HG03159 (cell line): ENCODE measurements at regions not wholly inside any gene's neighbourhood (a gene's known extent, or its start where the extent isn't known, plus 50 kb on each side); places are given as distances from the start of the nearest gene placed in this dataset.
"Not testable (repeated sequence)": the region's sequence is repeated elsewhere in the genome, so short reads cannot be mapped to it uniquely, and the experiment has no call there.

Experiments
- ATAC-seq: cut with Tn5 transposase; IDR thresholded peaks from one replicate; pipeline ENCODE4 v1.9.1; 2021; ENCODE audit warnings: mild to moderate bottlenecking, moderate library complexity; ENCODE audit not compliant: unreplicated experiment

DNA sequence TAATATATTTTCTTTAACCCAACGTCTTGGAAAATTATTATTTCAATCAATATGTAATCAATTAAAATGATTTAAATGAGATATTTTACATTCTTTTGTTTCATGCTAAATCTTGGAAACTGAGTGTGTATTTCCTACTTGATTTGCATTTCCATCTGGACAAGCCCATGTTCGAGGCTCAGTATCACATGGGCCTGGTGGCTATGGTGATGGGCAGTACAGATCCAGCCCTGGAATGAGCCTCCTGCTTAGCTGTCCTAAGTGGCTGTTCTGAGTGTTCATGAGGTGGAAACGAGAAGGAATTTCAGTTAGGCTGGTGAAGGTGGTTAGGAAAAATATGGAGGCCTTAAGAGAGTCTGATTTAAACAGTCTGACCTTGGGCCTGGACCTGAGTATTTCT is 73.0 kb upstream of the ATXN1 start:
- no peak for ATAC-seq

DNA sequence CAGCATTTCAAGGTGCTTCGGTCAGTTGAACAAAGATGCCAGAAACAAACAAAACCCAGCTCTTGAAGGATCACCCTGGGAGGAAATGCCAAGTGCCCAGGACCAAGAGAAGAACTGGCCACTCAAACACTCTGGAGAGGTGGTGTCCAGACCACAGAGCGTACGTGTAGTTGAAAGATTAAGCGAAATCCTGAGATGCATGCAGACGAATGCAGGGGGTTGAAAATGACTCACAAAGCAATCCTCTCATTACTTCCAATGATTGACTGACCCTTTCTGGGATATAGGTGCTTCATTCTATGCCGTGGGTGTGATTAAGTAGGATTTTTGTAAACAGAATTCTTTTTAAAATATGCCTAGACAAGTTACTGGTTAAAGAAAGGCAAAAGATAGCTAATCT is 71.5 kb upstream of the ATXN1 start:
- no peak for ATAC-seq

DNA sequence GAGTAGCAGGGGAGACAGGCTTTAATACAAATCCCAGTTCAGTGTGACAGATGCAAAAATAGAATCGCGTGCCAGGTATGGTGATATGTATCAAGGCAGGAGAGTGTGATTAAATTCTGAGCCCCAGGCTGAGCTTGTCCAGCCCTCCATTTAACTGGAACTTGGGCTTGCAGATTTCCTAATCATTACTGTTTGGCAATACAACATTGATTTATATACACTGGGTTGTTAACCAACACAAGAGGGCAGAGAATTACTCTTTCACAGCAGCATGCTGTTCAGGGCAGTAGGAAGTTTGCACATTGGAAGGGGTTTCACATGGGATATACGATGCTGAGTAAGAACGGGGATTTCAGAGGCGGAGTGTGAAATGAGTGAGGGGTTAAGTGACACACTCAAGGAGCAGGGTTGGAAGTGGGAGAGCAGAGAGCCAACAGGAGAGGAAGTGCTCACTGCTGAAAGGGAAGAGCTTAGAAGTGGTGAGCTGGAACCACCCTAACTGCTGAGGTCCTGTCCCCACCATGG is 70.8 kb upstream of the ATXN1 start:
- ATAC-seq = no peak

DNA sequence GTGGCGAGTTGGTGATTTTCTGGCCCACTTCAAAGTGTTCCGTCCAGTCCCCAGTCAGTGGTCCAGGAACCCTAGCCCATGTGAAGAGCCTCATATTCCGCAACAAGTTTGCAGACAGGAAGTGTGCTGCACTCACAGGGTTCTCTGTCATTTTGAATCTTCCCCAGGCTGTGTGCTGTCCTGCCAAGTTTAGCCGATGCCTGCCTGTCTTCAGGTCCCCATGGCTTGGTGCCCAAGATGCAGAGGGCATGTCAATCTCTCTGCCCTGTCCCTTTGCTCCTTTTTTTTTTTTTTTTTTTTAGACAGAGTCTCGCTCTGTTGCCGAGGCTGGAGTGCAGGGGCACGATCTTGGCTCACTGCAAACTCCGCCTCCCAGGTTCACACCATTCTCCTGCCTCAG is 69.9 kb upstream of the ATXN1 start:
- ATAC-seq = no peak

DNA sequence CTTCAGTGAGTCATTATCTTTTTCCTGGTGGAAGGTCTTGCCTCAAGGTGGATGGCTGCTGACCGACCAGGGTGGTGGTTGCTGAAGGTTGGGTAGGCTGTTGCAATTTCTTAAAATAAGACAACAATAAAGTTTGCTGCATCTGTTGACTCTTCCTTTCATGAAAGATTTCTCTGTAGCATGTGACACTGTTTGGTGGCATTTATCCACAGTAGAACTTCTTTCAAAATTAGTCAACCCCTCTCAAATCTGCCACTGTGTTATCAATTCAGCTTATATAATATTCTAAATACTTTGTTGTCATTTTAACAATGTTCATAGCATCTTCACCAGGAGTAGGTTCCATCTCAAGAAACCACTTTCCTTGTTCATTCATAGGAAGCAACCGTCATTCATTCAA is 66.8 kb upstream of the ATXN1 start:
- ATAC-seq = no peak

DNA sequence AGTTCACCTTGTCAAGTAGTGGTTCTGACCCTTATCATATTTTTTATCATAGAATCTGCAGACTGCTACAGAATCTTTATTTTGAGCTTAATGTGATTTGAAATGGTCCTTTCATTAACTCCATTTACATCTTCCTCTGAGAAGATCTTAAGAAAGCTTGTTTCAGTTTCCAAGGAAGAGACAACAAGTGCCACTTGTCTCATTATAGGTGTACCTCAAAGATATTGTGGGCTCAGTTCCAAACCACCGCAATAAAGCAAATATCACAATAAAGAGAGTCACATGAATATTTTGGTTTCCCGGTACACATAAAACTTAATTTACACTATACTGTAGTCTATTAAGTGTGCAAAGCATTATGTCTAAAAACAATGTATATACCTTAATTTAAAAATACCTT is 66.4 kb upstream of the ATXN1 start:
- no peak for ATAC-seq

DNA sequence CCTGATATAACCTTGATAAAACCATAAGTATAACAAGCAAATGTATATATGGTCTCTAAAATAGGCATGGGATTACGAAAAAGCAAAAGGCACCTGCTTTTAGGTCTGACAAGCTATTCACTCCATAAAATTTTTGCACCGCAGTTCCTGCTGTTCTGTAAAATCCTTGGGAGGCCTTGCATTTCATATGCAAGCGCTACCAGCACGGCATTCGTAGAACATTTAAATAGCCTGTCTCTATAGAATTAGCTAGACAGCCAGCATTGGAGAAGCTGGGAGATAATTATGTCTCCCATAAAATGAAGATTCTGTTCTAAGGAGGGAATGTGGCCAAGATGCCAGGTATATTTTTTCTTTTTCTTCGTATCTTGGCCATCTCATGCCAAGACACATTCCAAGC is 64.5 kb upstream of the ATXN1 start:
- ATAC-seq = no peak

DNA sequence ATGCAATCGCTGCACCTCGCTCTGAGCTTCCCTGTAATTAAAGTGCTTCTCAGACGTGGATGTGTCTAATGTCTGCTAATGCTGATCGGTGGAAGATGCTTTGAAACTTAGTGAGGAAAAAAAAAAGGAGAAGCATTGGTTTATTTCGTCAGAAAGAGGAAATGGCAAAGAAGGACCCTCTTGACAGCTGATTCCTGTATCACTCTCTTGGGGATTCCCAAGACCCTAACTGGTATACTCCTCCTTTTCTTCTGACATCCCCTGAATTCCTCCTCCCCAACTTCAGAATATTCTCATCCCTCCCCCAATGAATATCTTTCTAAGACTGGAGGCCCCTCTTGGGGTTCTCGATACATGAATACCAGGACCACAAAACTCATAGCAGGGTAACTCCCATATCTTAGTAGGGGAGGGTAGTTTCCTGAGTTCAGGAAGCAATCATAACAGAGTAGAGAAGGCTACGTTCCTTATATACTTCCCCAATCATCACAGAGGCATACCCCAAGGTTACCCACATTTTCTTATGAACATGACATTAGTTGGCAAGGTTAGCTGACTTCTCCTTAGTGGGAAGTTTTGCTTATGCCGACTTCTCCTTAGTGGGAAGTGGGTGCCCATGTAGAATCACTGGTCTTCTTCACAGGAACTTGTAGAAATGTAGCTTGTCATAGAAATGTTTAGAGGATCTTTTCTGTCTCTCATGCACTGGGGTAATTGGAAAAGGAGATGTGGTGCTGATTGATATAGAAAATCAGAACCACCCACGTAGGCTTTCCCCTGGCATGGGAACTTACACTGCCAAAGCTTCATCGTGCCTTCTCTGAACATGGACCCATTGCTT is 63.8 kb upstream of the ATXN1 start:
- no peak for ATAC-seq

DNA sequence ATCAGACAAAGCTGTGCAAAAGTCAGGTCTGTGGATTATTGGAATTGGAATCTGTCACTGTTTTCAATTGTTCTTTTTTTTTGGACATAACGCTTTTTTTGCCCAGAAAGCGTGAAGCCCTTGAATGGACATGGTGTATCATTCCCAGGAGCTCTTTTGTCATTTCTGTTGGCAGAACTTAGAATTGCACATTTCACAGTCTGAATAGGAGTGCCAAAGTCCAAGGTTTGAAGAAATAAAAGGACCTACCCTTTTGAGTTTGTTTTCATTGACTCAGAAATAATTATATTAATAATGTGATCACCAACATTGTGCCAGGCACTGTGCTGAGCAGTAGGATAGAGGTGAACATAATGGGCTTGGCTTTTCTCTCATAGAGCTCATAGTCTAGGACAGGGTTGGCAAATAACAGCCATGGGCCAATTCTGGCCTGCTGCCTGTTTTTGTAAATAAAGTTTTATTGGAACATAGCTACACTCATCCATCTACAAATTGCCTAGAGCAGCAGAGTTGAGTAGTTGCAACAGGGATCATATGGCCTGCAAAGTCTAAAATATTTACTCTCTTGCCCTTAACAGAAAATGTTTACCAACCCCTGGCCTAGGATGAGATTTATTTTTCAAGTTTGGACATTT is 62.6 kb upstream of the ATXN1 start:
- no peak for ATAC-seq

DNA sequence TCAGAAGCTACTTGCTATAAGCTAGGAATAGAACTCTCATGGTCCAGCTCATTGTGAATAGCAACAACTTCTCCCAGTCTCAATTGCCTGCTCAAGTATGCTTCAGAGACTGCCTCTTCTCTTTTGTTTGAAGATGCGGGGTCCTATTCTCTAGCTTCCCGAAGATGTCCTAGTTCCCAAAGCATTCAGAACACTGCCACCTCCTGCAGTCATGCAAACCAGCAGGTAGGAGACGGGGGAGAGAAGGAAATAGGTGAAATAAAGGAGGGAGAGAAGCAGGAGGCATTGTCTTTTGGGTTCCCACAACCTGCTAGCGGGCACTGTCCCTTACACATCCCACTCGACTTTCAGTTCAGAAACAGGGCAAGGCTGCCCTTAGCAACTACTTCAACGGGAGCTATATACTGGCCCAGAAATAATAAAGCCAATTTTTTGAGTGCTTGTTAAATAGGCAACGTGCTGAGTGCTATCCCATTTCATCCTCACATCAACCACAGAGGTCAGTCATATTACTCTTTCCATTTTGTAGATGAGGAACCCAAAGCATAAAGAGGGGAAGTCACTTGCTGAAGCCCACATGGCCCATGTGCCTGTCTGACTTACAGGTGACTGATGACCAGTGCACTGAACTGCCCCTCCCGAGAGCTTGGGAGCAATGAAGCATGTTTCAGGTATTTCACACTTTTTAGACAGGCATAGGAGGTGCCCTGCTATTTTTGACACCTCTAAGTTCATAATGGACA is 61.9 kb upstream of the ATXN1 start:
- ATAC-seq = no peak

DNA sequence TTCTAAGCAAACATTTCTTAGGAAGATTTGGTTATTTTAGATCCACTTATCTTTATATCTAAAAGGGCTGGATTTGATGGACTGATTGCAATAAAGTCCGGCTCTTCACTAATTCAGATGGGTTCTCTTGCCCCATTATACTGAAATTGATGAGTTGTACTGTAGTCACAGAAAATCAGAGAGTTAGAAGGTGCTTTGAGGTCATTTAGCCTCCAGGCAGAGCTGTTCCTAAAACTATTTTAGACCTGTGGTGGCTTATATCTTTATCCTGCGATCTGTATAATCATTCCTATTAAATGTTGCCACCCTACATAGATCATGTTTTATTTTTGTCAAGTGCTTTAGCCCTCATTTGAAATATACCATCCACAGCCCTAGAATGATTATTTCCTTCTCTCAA is 61.3 kb upstream of the ATXN1 start:
- no peak for ATAC-seq

DNA sequence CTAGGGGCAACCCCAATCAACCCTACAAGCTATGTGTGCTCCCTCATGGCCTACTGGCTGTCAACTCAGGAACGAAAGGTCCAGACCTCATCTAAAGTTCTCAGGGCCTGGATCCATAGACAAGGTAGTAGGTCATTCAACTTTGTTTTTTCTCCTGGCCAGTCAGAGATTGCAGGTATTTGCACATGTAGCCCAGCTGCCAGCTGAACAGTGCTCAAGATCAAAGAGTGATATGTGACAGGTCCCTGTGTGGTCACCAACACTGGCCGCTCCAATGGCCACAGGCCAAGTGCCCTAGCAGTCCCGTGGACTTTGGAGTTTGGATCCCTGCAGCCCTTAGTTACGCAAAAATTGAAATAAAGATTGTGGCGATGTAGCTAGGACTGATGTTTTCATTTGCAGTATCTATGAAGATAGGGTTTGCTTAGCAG is 60.6 kb upstream of the ATXN1 start:
- no peak for ATAC-seq

DNA sequence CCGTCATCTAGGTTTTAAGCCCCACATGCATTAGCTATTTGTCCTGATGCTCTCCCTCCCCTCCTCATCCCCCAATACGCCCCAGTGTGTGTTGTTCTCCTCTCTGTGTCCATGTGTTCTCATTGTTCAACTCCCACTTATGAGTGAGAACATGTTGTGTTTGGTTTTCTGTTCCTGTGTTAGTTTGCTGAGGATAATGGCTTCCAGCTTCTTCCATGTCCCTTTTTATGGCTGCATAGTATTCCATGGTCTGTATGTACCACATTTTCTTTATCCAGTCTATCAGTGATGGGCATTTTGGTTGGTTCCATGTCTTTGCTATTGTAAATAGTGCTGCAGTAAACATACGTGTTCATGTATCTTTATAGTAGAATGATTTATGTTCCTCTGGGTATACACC is 59.0 kb upstream of the ATXN1 start:
- ATAC-seq = not testable (repeated sequence)

DNA sequence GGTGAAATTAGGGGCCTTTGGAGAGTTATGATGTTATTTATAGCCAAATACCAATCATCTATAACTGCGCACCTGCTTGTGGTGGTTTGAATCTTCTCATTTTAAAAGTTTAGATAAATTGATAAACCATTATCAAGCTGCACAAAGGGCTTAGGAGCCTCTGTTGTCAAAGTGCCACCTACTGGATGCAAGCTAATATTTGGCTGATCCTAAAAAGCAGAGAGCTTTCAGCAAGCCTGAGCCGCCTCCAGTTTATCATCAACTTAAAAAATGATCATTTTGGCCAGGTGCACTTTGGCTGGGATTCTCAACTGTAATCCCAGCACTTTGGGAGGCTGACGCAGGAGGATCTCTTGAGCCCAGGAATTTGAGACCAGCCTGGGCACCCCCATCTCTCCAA is 58.5 kb upstream of the ATXN1 start:
- no peak for ATAC-seq

DNA sequence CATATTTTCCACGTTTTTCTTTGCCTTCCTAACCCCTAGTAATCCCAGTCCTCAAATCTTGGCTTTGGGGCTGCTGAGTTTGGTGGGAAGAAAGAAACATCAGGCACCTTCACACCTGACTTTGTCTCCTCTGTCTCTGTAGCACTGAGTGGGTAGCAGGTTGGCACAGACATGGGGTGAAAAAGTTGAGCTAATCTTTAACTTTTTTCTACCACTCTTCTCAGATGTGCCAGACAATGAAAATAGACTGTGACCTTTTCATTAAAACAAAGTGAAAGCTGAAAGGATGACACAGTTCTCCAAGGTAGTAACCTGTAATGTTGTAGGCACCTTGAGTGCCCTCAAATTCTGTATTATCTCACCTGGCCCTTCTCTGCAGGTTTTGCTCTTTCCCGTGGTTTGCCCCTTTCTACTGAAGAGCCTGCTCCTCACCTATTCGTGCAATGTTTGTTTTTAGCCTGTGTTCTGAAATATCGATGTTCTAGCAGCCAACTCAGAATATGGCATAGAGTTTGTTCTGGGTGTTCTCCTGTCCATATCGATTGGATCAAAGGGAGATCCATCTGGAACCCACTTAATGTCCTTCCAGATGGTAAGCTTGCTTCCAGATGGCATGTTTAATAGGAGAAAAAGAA is 57.8 kb upstream of the ATXN1 start:
- no peak for ATAC-seq

DNA sequence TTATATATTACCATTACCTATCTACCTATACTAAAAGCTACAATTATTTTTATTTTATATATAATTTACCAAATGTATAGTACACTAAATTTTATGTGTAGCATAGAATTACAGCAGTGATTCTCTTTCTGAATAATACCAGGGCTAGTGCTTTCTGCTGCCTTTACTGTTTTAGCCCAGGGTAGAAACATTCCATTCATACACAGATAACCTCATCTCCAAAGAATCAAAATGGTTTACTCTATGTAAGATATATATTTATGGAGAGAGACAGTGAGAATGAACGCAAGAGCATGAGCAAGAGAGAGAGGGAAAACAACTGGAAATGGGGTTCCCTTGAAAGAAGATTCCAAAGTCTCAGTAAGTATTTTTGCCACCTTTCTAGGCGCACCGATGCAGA is 56.3 kb upstream of the ATXN1 start:
- ATAC-seq = no peak

DNA sequence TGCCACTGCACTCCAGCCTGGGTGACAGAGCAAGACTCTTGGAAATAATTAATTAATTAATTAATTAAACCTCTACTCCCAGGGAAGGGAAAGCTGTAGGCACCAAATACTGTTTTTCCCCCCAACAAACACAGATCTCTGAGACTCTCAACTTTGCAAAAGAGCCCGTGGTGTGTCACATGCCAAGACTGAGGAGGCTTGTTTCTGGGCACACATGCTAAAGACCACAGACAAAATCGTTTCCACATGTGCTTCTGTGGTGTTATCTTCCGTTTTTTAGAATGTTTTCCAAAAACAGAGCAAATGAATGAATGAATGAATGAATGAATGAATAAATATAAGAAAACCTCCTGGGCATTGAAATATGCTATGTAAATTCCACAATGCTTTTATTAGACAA is 55.6 kb upstream of the ATXN1 start:
- ATAC-seq = no peak

DNA sequence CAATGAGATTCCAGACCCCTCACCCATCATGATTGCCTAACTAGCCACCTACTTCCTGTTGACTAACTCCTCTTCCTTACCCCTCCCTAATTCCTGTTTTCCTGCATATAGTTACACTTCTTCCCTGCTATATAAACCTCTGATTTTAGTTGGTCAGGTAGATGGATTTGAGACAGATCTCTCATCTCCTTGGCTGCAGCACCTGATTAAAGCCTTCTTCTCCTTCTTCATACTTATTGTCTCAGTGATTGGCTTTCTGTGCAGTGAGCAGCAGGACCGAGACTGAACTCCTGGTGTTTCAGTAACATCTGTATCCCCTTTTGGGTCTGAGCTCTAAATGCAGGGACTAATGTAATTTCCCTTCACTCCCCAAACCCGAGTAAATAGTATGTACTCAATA is 51.7 kb upstream of the ATXN1 start:
- no peak for ATAC-seq

DNA sequence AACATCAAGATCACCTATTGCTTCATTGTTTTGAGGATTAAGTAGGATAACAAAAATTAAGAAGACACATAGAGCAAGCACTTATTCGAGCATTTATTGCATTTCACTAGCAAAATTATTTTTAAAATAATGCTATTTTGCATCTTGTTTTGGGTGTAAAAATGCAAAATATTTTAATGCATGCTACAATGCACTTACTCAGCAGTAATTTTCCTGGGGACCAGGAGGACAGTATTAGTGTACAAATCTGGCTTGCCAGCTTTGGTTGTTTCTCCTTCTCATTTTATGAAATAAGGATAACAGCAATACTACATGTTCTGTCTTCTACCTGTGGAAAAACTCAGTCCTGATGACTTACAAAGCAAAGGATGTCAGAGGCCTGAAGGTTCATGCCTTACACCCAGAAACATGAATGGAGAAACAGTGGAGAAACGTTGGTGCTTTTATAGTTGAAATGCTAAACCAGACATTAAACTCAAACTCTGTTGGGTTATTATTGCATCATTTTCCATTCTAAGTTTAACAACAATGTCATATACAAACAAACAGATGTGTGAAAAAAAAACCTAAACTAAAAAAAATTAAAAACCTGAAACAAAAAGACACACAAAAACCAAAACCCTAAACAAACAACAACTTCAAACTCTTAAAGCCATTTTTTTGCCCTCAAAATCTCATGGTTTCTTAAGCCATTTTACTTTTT is 50.2 kb upstream of the ATXN1 start:
- no peak for ATAC-seq
